HTR-8/SVneo (cell line): ENCODE measurements at regions not wholly inside any gene's neighbourhood (a gene's known extent, or its start where the extent isn't known, plus 50 kb on each side); places are given as distances from the start of the nearest gene placed in this dataset.
"Not testable (repeated sequence)": the region's sequence is repeated elsewhere in the genome, so short reads cannot be mapped to it uniquely, and the experiment has no call there.

ENCODE experiments used
- DNase-seq: peaks from one replicate; pipeline ENCODE4 v3.0.0; 2011; ENCODE audit warnings: low spot score, mixed read lengths; ENCODE audit not compliant: insufficient read length
- FAIRE-seq: peaks from 2 replicates; lab custom pipeline; 2011; peaks lifted over from hg19 to GRCh38; lab: Jason Lieb, UNC

- no peak for DNase-seq
- no peak for FAIRE-seq
Measured at GRCh38 chr4:65018313-65018712, 609.1 kb upstream of the TECRL start.

- DNase-seq (no peak), FAIRE-seq (no peak)
Measured at GRCh38 chr4:65014078-65014477, 604.8 kb upstream of the TECRL start.

GRCh38 chr4:65007841-65008439 lies 598.7 kb upstream of the TECRL start:
- FAIRE-seq, result no peak
- DNase-seq, result peak; percentile 12

- FAIRE-seq, result no peak
- DNase-seq, result no peak
Measured at GRCh38 chr4:64975177-64975576, 565.9 kb upstream of the TECRL start.

GRCh38 chr4:64969081-64969480 lies 559.8 kb upstream of the TECRL start:
- no peak for FAIRE-seq
- no peak for DNase-seq

GRCh38 chr4:64967286-64967685 lies 558.0 kb upstream of the TECRL start:
- FAIRE-seq (no peak), DNase-seq (no peak)

GRCh38 chr4:64960516-64960915 lies 551.3 kb upstream of the TECRL start:
- no peak for DNase-seq
- FAIRE-seq, result no peak

- peak; percentile 0 for DNase-seq
- FAIRE-seq, result no peak
Measured at GRCh38 chr4:64940698-64941097, 531.4 kb upstream of the TECRL start.

GRCh38 chr4:64935469-64936001 lies 526.3 kb upstream of the TECRL start:
- no peak for FAIRE-seq
- no peak for DNase-seq

- DNase-seq (no peak), FAIRE-seq (no peak)
Measured at GRCh38 chr4:64911846-64912245, 502.6 kb upstream of the TECRL start.

GRCh38 chr4:64903986-64904385 lies 494.7 kb upstream of the TECRL start:
- FAIRE-seq (no peak), DNase-seq (no peak)

- FAIRE-seq (no peak), DNase-seq (no peak)
Measured at GRCh38 chr4:64899563-64899962, 490.3 kb upstream of the TECRL start.

- FAIRE-seq, DNase-seq: not testable (repeated sequence)
Measured at GRCh38 chr4:64899030-64899429, 489.8 kb upstream of the TECRL start.

GRCh38 chr4:64897683-64898082 lies 488.4 kb upstream of the TECRL start:
- DNase-seq (no peak), FAIRE-seq (no peak)

- DNase-seq (no peak), FAIRE-seq (no peak)
Measured at GRCh38 chr4:64895031-64895430, 485.8 kb upstream of the TECRL start.

GRCh38 chr4:64893205-64893604 lies 484.0 kb upstream of the TECRL start:
- FAIRE-seq (no peak), DNase-seq (no peak)

GRCh38 chr4:64889906-64890610 lies 480.8 kb upstream of the TECRL start:
- DNase-seq (no peak), FAIRE-seq (no peak)

GRCh38 chr4:64883087-64883807 lies 474.0 kb upstream of the TECRL start:
- FAIRE-seq (no peak), DNase-seq (no peak)

- FAIRE-seq, result no peak
- DNase-seq, result no peak
Measured at GRCh38 chr4:64882311-64883086, 473.2 kb upstream of the TECRL start.

GRCh38 chr4:64880557-64880956 lies 471.3 kb upstream of the TECRL start:
- no peak for DNase-seq
- FAIRE-seq, result no peak
